ENCODE measurements at regions not wholly inside any gene's neighbourhood (a gene's known extent, or its start where the extent isn't known, plus 50 kb on each side); places are given as distances from the start of the nearest gene placed in this dataset.

GRCh38 chr2:8536686-8537561, 144.9 kb upstream of the ID2 start:
- Histone ChIP-seq H3K27ac (ENCODE audit: low read depth, low read length, poor library complexity, severe bottlenecking) (no peak overlapping the region), H3K4me1 (ENCODE audit: insufficient read depth, low read length, poor library complexity, severe bottlenecking) (peaks cover 4% of the 10 kb centered on the region), H3K9me3 (ENCODE audit: low read depth, low read length, poor library complexity, severe bottlenecking) (peaks cover 2% of the 10 kb centered on the region), H3K4me3 (ENCODE audit: low read depth, low read length, poor library complexity, severe bottlenecking) (no peak overlapping the region), H3K36me3 (ENCODE audit: insufficient read depth, low read length, poor library complexity, severe bottlenecking) (no peaks in the 10 kb centered on the region), H3K27me3 (replicated peaks; ENCODE audit: insufficient read depth, low read depth, low read length, poor library complexity) (no peaks in the 10 kb centered on the region)
- POLR2A ChIA-PET (ENCODE audit: low non-redundant PET) = no interaction called here
- no peak for DNase-seq (ENCODE audit: low spot score)
- no TSS peak for BruUV-seq (replicated peaks)
- TF ChIP-seq EZH2 (IDR thresholded peaks at IDR 0.05; ENCODE audit: borderline replicate concordance, low read depth, low read length, poor library complexity, severe bottlenecking) (no peak), CTCF (conservative IDR thresholded peaks at IDR 0.05; ENCODE audit: low read depth, low read length) (no peak)
- intact Hi-C loops (cut with micrococcal nuclease; ENCODE audit: unreplicated experiment) = no loop called here
- CTCF ChIA-PET = no interaction called here

- H3K4me3 ChIP-seq (ENCODE audit: low read depth, low read length, poor library complexity, severe bottlenecking) = no peak overlapping the region
- no peaks in the 10 kb centered on the region for H3K27me3 ChIP-seq (replicated peaks; ENCODE audit: insufficient read depth, low read depth, low read length, poor library complexity)
- H3K4me1 ChIP-seq (ENCODE audit: insufficient read depth, low read length, poor library complexity, severe bottlenecking) = peaks cover 4% of the 10 kb centered on the region
- CTCF ChIA-PET = no interaction called here
- intact Hi-C loops (cut with micrococcal nuclease; ENCODE audit: unreplicated experiment) = no loop called here
- DNase-seq (ENCODE audit: low spot score) = no peak
- H3K27ac ChIP-seq (ENCODE audit: low read depth, low read length, poor library complexity, severe bottlenecking) = no peak overlapping the region
- POLR2A ChIA-PET (ENCODE audit: low non-redundant PET) = no interaction called here
- no peaks in the 10 kb centered on the region for H3K36me3 ChIP-seq (ENCODE audit: insufficient read depth, low read length, poor library complexity, severe bottlenecking)
- TF ChIP-seq CTCF (conservative IDR thresholded peaks at IDR 0.05; ENCODE audit: low read depth, low read length) (no peak), EZH2 (IDR thresholded peaks at IDR 0.05; ENCODE audit: borderline replicate concordance, low read depth, low read length, poor library complexity, severe bottlenecking) (no peak)
- no peaks in the 10 kb centered on the region for H3K9me3 ChIP-seq (ENCODE audit: low read depth, low read length, poor library complexity, severe bottlenecking)
- no TSS peak for BruUV-seq (replicated peaks)
Measured at GRCh38 chr2:8537562-8538155, 144.2 kb upstream of the ID2 start.

GRCh38 chr2:8538531-8538930, 143.3 kb upstream of the ID2 start:
- no peaks in the 10 kb centered on the region for H3K27me3 ChIP-seq (replicated peaks; ENCODE audit: insufficient read depth, low read depth, low read length, poor library complexity)
- no peak for DNase-seq (ENCODE audit: low spot score)
- no peak overlapping the region for H3K27ac ChIP-seq (ENCODE audit: low read depth, low read length, poor library complexity, severe bottlenecking)
- POLR2A ChIA-PET (ENCODE audit: low non-redundant PET) = no interaction called here
- intact Hi-C loops (cut with micrococcal nuclease; ENCODE audit: unreplicated experiment) = no loop called here
- no TSS peak for BruUV-seq (replicated peaks)
- no peak for TF ChIP-seq EZH2 (IDR thresholded peaks at IDR 0.05; ENCODE audit: borderline replicate concordance, low read depth, low read length, poor library complexity, severe bottlenecking)
- TF ChIP-seq CTCF (conservative IDR thresholded peaks at IDR 0.05; ENCODE audit: low read depth, low read length) = no peak
- CTCF ChIA-PET = no interaction called here
- peaks cover 4% of the 10 kb centered on the region for H3K4me1 ChIP-seq (ENCODE audit: insufficient read depth, low read length, poor library complexity, severe bottlenecking)
- H3K9me3 ChIP-seq (ENCODE audit: low read depth, low read length, poor library complexity, severe bottlenecking) = no peaks in the 10 kb centered on the region
- no peaks in the 10 kb centered on the region for H3K36me3 ChIP-seq (ENCODE audit: insufficient read depth, low read length, poor library complexity, severe bottlenecking)
- H3K4me3 ChIP-seq (ENCODE audit: low read depth, low read length, poor library complexity, severe bottlenecking) = no peak overlapping the region
